ENCODE measurements at regions not wholly inside any gene's neighbourhood (a gene's known extent, or its start where the extent isn't known, plus 50 kb on each side); places are given as distances from the start of the nearest gene placed in this dataset.

DNA sequence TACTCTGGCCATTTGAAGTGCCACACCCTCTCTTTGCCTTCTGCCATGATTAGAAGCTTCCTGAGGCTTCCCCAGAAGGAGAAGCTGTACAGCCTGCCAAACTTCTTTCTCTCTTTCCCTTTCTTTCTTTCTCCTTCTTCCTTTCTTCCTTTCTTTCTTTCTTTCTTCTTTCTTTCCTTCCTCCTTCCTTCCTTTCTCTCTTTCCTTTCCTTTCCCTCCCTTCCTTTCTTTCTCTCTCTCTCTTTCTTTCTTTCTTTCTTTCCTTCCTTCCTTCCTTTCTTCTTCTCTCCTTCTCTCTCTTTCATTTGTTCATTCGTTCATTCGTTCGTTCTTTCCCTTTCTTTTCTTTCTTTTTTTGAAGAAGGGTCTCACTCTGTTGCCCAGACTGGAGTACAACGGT lies 931.0 kb downstream of the TTLL7 start:
- TF ChIP-seq GATA2 (IDR thresholded peaks at IDR 0.05; ENCODE audit: low read depth, low read length) (no peak), GATA3 (IDR thresholded peaks at IDR 0.05; ENCODE audit: low read depth, low read length) (no peak)
